BE2C (cell line): ENCODE measurements at regions not wholly inside any gene's neighbourhood (a gene's known extent, or its start where the extent isn't known, plus 50 kb on each side); places are given as distances from the start of the nearest gene placed in this dataset.

Experiments
- DNase-seq: peaks from one replicate; pipeline ENCODE4 v3.0.0-alpha.2; 2020
- H3K27me3 ChIP-seq: fragments of 250-450 bp; sonication (Bioruptor Pico); 2 replicates; pipeline ENCODE4 v1.5.1; 2020; ENCODE audit warnings: mild to moderate bottlenecking
- H3K36me3 ChIP-seq: fragments of 250-450 bp; sonication (Bioruptor Pico); 2 replicates; pipeline ENCODE4 v1.5.1; 2020; ENCODE audit warnings: mild to moderate bottlenecking
- H3K4me1 ChIP-seq: fragments of 250-450 bp; sonication (Bioruptor Pico); 2 replicates; pipeline ENCODE4 v1.5.1; 2020
- H3K4me3 ChIP-seq: 2 replicates; pipeline ENCODE4 v1.5.1; 2011; ENCODE audit warnings: low read depth, low read length
- H3K9me3 ChIP-seq: fragments of 250-450 bp; sonication (Bioruptor Pico); 2 replicates; pipeline ENCODE4 v1.5.1; 2020
- CTCF ChIP-seq: IDR thresholded peaks from 2 replicates; pipeline ENCODE4 v1.5.1; 2012; ENCODE audit warnings: mild to moderate bottlenecking, low read depth, low read length

GRCh38 chr7:53504914-53505313 is 469.5 kb downstream of the POM121L12 start:
- H3K27me3 ChIP-seq: no peaks in the 10 kb centered on the region
- H3K36me3 ChIP-seq: no peaks in the 10 kb centered on the region
- H3K4me3 ChIP-seq: no peak overlapping the region
- no peak for DNase-seq
- no peaks in the 10 kb centered on the region; the same call in none of the 2 replicates for H3K4me1 ChIP-seq
- TF ChIP-seq CTCF: no peak
- H3K9me3 ChIP-seq: no peaks in the 10 kb centered on the region

GRCh38 chr7:53518319-53518718 is 482.9 kb downstream of the POM121L12 start:
- H3K27me3 ChIP-seq: no peaks in the 10 kb centered on the region
- peaks cover 14% of the 10 kb centered on the region; the same call in 1 of the 2 replicates for H3K4me1 ChIP-seq
- no peak for TF ChIP-seq CTCF
- H3K36me3 ChIP-seq: no peaks in the 10 kb centered on the region
- H3K4me3 ChIP-seq: no peak overlapping the region
- DNase-seq: no peak
- H3K9me3 ChIP-seq: no peaks in the 10 kb centered on the region

- H3K4me1 ChIP-seq: peaks cover 14% of the 10 kb centered on the region; the same call in 1 of the 2 replicates
- H3K4me3 ChIP-seq: no peak overlapping the region
- no peak for DNase-seq
- no peak for TF ChIP-seq CTCF
- H3K9me3 ChIP-seq: no peaks in the 10 kb centered on the region
- no peaks in the 10 kb centered on the region for H3K27me3 ChIP-seq
- no peaks in the 10 kb centered on the region for H3K36me3 ChIP-seq
These were observed 485.4 kb downstream of the POM121L12 start for GRCh38 chr7:53520841-53521240.

GRCh38 chr7:53521638-53522184 is 486.3 kb downstream of the POM121L12 start:
- no peaks in the 10 kb centered on the region for H3K27me3 ChIP-seq
- H3K9me3 ChIP-seq: no peaks in the 10 kb centered on the region
- no peak overlapping the region for H3K4me3 ChIP-seq
- H3K4me1 ChIP-seq: peaks cover 14% of the 10 kb centered on the region; the same call in 1 of the 2 replicates
- TF ChIP-seq CTCF: no peak
- no peak for DNase-seq
- H3K36me3 ChIP-seq: no peaks in the 10 kb centered on the region

- no peaks in the 10 kb centered on the region for H3K27me3 ChIP-seq
- no peaks in the 10 kb centered on the region for H3K9me3 ChIP-seq
- no peak for TF ChIP-seq CTCF
- H3K36me3 ChIP-seq: no peaks in the 10 kb centered on the region
- peaks cover 23% of the 10 kb centered on the region for H3K4me1 ChIP-seq
- no peak for DNase-seq
- no peak overlapping the region for H3K4me3 ChIP-seq
These were observed 504.1 kb downstream of the POM121L12 start for GRCh38 chr7:53539558-53539957.

- TF ChIP-seq CTCF: no peak
- H3K4me3 ChIP-seq: peak overlapping the region; percentile 8; the same call in 1 of the 2 replicates
- no peaks in the 10 kb centered on the region for H3K36me3 ChIP-seq
- no peaks in the 10 kb centered on the region for H3K9me3 ChIP-seq
- no peaks in the 10 kb centered on the region for H3K27me3 ChIP-seq
- DNase-seq: peak; percentile 26
- peaks cover 23% of the 10 kb centered on the region for H3K4me1 ChIP-seq
These were observed 506.0 kb downstream of the POM121L12 start for GRCh38 chr7:53541475-53541874.
